GM18870 (cell line): ENCODE measurements at regions not wholly inside any gene's neighbourhood (a gene's known extent, or its start where the extent isn't known, plus 50 kb on each side); places are given as distances from the start of the nearest gene placed in this dataset.

ENCODE experiments used
- ATAC-seq: cut with Tn5 transposase; IDR thresholded peaks from one replicate; pipeline ENCODE4 v1.9.1; 2021; ENCODE audit warnings: moderate library complexity; ENCODE audit not compliant: unreplicated experiment

DNA sequence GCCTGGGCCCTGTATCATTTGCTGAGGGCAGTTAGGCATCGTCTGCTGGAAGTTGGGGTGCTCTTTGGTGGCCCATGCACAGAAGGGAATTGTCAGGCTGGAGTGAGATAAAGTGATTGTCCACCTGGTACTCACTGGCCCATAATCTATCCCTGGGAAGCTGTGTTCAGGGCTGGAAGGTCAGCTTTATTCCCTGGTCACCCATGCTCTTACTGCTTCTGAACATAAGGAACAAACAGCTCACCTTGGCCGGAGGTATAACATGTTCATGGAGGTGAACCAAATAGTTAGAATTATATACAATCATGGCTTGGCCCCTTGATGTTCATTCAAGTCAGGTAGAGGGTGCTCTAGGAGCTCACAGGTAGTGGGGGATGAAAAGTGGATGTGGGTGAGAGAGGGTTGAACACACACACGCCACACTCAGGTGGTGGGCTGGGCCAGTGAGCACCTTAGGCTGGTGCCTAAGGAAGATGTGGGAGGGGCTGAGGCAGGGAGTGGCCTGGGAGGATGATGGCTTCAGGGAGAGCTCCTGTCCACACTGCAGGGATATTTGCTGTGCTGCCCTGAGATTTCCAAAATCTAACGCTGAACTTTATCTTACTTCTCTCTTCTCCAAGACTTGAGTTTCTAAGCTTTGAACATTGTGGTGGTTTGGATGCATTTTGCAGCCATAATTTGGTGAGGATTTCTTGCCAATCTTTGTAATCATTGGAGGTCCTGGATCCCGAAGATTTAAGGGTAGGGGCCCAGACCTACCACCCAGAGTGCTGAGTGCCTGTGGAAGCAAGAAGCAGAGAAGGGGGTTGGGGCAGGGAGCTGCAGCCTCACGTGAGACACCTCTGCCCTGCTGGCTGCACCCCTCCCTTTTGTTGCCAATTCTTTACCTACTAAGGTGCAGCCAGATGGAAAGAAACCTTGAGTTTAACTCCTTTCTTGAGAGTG, 420.6 kb downstream of the ZNF536 start:
- no peak for ATAC-seq

DNA sequence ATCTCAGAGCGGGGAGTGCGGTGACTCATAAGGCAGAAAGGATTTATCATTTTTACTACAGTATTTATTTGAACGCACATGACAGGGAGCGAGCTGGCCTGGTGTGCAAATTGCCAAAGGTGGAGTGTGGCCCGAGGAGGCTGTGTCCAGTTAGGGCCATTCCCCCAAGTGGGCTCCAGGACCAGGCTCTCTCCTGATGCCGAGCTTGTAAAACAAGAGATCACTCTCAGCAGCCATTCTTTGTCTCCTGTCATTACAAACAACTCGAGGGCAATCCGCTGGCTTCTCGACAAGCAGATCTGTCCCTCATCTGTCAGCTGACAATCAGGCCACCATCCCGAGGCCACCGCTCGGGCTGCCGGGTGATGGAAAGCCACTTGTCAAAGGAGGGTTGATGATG, 418.9 kb downstream of the ZNF536 start:
- no peak for ATAC-seq

DNA sequence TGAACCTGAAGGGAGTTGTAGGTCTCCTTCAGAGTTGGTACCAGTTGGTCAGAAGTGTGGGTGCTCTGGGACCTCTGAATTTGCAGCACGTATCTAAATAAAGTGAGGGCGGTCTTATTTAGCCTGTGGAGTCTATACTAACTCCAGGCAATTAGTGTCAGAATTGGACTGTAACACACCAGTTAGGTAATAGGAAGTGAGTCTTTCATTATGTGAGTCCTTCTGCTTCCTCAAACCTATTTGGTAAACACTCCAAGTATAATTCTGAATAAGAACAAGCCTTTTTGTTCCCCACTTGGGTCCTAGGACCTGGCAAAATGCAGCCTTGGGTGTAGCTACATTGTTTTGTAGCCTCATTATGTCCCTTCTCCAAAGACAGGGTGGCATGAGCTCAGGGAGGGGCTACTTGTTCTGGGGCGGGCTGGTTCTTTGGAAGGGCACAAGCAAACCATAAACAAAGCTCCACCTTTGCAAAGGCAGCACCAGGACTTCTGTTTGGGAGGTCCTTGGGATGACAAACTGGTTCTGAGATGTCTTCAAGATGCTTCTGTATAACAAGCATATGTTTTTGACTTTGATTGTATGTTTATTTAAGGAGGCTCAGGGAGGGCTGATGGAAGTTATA, 418.0 kb downstream of the ZNF536 start:
- ATAC-seq: no peak

DNA sequence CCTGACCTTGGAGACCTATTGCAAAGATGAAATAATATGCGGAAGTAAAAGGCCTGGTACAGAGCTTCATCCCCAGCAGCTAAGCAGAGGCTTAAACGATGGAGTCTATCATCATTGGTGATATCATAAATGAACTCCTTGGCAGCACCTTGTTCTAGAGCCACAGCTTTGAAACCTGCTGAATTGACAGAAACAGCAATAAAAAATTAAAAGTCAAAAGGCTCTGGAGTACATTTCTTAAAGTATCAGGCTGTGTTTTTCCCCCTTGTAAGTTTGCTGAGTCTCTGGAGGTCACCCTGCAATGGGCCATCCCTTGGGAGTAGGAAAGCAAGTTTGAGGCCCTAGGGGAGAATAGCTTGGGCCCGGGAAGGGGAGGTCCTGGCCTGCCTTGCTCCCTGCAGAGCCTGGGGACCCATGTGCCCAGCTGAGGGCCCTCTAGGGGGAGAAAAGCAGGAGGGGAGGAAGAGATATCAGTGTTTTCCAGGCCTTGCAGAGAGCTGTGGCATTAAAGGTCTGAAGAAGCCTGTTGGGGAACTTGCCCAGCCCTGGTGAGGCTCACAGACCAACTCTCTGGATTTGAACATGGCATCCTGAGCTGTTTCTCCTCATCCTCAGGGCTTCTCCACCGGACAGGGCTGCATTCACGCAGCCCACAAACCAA, 416.1 kb downstream of the ZNF536 start:
- no peak for ATAC-seq

DNA sequence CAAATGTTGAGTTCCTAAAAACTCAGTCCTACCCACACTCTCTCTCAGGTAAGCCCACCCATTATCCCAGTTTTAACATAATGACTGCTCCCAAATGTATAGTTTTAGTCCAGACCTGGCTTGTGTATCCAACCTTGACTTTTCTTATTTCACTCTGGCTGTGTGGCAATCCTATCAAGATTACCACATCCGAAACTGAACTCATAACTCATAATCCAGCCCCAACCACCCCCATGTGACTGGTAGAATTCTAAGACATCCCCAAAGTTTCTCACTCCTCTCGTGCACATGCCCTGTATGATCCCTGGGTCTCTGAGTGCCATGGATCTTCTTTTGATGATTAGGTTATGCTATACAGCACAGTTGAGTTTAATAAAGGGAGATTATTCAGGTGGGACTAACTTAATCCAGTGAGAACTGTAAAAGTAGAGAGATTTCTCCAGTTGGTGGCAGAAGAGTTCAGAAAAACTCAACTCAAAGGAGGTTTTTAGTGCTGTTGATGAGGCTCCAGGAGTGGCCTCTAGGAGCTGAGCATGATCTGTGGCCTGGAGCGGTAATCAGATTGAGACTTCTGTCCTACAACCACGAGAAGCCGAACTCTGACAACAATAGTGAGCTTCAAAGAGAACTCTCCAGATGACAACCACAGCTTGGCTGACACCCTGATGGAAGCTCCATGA, 413.4 kb downstream of the ZNF536 start:
- no peak for ATAC-seq

DNA sequence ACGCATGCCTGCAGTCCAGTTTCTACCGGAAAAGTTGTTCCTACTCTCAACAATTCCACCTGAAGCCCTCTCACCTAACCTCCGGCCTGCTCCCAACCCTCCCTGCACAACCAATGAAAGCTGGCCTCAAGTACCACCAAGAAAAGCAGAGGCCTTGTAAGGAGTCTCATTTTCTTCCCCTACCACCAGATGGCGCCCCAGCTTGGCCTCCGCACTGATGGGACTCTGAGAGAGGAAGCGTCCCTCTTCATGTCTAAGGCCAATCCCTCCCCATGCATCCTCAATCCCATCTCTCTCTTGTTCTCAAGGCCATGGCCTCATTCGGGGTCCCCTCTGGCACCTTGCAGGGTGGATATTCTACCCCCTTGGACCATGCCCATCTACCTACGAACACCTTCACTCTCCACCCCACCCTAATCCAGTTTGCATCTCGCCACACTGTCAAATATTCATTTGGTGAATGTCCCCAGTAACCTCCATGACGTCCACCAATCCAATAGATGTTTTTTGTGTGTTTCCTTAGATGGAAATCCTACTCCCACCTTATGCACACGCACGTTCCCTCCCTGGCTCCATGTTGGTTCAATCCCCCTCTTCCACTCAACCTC, 412.8 kb downstream of the ZNF536 start:
- no peak for ATAC-seq

DNA sequence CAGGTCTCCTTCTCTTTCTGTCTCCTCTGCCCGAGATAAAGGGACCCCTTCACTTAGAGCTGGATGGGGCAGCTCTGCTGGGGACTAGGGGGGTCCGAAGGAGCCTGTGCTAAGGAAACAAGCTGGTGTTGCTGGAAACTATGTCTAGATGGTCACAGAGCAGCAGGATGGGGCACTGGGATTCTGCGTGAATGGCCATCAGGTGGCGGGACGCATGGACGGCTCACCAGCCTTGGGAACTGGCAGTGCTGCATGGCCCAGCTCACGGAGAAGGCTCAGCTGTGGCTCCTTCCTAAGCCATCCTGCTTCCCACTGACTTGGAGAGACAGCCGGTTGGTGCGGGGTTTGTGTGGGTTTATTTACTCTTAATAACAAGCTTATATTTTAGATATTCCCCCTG, 411.8 kb downstream of the ZNF536 start:
- no peak for ATAC-seq

DNA sequence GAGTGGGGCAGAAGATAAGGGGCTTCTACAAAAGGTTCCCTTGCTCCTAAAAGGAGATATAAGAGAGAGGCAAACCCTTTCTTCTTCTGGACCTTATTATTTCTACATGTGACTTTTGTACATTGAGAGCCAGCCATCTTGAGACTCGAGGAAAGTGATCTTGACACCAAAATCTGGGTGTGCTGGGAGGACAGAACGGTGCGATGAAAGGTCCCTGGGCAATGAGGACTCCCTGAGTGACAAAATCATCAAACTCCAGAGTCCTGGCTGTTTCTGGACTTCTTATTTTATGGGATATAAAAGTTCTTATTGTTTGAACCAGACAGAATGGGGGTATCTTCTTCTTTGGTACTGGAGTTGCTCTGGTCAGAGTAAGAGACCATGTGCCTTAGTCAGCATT, 411.0 kb downstream of the ZNF536 start:
- no peak for ATAC-seq

DNA sequence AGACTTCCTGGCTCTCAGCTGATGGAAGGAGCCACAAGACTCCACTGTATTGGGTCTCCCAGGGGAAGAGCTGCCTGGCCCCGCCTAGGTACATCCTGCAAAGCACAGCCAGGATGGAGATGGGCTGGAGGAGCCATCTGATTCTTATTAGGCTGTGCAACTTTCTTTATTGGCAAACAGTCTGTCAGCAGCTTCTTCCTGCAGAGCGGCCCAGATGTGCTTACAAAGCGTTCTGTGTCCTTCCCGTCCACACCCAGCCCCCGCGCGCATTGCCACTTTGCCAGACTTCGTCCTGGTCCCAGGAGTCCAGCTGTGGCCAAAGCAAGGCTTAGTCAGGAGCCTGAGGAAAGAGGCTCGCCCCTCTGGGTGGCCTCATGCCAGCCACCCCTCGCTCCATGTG, 409.3 kb downstream of the ZNF536 start:
- no peak for ATAC-seq

DNA sequence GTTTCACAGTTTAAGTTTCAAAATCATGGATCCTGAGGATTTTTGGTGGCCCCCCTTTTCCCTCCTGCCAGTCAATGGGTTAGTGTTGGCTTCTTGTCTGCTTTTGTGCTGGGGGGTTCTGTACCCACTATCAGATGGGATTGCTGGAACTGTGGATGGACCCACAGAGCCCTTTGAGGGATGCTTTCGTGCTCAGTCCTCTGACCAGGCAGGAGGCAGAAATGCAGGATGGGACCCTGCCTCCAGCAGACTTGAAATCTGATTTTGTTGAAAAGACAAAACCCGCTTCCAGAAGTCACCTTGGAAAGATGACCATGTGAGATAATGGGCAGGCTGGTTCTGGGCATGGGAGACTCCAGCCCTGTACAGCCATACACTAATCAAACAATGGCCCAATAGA, 408.9 kb downstream of the ZNF536 start:
- ATAC-seq: no peak

DNA sequence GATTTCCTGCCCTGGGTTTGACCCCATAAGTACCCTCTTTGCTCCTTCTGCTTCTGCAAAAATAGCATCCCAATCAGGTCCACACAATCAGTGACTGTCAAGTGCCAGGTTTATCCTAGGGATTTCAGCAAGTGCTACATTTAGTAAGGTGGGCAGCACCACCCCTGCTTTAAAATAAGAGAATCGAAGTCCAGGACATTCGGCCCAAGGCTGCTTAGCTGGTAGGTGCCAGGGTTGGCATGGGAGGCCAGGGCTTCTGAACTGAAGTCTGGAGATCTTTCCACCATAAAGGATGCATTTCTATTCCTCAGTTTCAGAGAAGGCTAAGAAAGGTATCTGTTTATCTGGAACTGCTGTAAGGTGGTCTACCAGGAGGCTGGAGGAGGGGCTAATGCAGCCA, 408.3 kb downstream of the ZNF536 start:
- no peak for ATAC-seq

DNA sequence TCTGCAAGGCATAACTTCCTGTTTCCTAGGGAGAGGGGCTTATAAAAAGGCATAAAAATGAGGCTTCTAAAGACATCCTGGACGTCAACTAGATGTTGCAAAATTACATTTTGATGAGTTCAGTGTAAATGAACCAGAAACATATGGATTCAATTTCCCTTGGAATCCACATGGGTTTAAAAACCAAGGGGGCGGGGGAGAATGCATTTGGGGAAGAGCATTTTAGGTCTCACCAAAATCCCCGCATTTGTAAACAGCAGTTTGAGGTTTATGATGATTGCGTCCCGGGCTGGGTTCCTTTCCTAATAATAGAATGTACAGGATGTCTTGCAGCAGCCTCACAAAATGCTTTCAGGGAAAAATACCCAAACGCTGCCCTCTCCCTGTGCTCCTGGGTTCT, 407.8 kb downstream of the ZNF536 start:
- no peak for ATAC-seq

DNA sequence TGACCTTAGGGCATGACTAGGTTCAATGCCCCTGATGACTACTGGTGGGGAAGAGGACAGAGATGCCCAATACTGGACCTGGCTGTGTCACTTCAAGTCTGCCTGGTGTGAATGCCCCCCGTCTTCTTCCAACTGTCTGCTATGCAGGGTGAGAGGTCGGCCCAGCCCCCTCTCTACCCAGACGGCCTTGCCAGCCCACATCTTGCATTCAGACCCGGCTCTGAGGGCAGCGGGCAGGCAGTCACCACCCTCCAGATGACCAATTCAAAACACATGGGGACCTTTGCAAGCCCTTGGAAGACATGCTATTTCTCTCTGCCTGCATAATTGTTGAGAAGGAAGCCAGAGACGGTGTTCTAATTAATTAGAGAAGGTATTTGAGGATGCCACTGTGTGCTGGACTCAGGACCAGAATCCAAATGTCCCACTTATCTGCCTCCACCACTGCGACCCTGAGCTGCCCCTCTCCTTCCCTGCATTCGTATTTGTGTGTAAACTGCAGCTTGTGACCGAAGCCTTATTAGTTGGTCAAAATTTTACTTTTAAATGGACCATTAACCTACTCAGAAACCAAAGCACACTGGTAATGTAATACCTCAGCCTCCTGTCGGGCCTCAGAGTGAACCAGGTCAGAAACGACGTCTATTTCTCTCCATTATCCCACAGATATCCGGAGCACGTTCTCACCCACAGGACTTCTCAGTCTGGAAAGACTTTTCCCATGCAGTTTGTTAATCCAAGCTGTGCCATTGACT, 407.0 kb downstream of the ZNF536 start:
- no peak for ATAC-seq

DNA sequence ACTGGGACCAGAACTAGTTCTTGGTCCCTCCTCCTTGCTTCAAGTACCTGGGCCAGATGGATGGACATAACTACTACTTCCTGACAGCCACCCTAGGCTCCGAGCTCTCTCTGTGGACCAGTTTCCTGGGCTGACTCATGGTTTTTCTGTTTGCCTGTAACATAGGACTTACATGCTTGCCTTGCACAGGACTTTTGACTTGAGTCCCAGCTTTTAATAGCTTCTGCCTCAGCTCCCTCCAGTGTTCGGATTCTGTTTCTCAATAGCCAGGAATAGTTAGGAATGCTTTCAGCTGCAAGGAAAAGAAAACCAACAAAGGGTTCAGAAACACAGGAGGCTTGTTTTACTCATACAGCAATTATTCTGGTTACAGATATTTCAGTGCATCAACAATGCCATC, 405.9 kb downstream of the ZNF536 start:
- no peak for ATAC-seq

DNA sequence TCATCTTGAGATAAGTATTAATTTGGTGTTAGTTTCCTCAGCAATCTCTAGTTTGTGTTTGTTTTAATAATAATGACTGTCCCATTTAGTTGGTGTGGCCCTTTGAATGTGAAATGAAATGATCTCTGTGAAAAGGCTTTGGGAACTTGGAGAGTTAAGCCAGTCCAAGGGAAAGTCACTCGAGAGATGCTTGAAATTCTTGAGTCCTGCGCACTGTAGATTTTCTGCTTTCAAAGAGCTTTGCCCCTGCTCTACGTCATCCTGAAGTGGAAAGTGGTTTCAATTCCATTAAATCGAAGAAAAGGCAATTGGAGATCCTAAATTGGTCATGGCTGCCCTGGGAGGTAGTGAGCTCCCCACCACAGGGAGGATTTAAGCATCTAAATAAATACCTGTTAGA, 403.8 kb downstream of the ZNF536 start:
- no peak for ATAC-seq

DNA sequence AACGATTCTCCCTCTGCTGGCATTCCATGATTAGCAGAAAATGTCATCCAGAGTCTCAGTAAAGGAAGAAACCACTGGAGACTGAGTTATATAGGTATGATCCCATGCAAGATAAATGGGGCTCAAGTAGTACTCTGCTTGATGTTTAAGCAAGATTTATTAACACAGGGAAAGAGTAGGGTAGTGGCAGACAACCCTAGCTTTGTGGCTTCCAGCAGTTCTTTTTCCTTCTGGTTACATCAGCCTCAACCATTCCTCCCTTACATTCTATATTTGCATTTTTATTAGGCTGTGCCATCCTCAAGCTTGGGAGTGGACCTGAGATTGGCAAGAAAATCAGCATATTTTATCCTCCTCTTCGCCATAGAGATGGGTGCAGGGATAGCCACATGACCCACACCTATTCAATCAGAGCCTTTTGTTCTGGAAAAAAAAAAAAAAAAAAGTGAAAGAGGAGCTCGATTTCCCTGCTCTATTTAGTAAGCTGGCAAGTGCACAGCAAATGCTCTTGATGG, 402.1 kb downstream of the ZNF536 start:
- no peak for ATAC-seq

DNA sequence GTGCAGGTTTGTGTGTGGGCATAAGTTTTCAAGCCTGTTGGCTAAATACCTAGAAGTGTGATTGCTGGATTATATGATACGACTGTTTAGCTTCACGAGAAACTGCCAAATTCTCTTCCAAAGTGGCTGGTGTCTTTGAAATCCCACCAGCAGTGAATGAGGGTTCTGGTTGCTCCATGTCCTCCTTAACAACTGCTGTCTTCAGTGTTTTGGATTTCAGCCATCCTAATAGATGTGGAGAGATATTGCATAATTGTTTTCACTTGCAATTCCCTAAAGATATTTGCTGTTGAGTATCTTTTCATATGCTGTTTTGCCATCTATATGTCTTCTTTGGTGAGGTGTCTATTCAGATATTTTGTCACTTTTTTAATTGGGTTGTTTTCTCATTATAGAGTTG, 390.5 kb downstream of the ZNF536 start:
- no peak for ATAC-seq

DNA sequence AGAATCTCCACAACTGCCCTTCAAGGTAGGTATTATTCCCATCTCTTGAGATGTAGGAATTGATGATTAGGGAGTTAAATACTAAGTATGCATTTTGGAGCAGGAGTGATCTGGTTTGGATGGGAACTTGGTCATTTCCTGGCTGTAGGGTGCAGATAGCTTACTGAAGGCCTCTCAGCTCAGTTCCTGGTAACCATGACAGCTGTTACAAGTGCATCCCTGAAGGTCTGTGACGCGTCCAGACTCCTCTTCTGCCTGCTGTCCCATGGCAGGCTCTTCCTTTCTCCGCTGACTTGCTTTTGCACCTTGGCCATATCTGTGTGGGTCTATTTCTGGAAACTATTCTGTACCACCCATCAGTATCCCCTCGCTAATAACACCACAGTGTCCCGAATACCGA, 387.8 kb downstream of the ZNF536 start:
- ATAC-seq: no peak

DNA sequence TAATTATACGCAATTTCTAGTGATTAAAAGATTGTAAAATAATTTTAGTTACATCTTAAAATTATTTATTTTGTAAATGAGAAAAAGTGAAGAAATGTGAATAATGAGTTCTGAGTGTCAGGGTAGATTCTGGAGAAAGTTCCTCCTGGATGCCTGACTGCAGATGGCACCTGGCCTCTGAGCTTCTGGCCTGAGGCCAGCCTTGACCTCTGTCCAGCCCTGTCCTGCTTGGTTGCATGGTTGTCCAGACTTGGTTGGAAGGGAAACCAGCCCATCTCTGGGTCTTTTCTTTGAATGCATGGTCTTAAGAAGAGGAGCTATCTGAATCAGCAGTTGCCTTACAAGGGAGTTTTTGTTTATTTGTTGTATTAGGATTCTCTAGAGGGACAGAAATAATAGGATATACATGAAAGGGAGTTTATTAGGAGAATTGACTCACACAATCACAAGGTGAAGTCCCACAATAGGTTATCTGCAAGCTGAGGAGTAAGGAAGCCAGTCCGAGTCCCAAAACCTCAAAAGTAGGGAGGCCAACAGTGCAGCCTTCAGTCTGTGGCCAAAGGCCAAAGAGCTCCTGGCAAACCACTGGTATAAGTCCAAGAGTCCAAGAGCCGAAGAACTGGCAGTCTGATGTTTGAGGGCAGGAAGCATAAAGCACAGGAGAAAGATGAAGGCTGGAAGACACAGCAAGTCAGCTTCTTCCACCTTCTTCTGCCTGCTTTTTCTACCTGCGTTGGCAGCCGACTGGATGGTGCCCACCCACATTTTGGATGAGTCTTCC, 385.8 kb downstream of the ZNF536 start:
- no peak for ATAC-seq
